Adrenal gland (tissue), 9 donors: ENCODE measurements at regions not wholly inside any gene's neighbourhood (a gene's known extent, or its start where the extent isn't known, plus 50 kb on each side); places are given as distances from the start of the nearest gene placed in this dataset.

ENCODE experiments used
- DNase-seq, 7 donors: peaks; one replicate each; pipeline ENCODE4 v3.0.0-alpha.2; 2019 to 2020
- H3K27ac ChIP-seq, 5 donors: fragments of 200-600 bp; sonication (generic) in 4 of 5; 1 replicate in 3 of 5; 2 replicates in 2 of 5; pipeline versions ENCODE4 v1.5.1 to v1.8.0; 2016 to 2020; ENCODE audit warnings: mild to moderate bottlenecking in 1 of 5
- H3K27me3 ChIP-seq: fragments of 200-600 bp; 2 replicates; pipeline ENCODE4 v1.8.0; 2021
- H3K36me3 ChIP-seq, 2 donors: fragments of 200-600 bp; replicated peaks in 1 of 2; 1 replicate in 1 of 2; 2 replicates in 1 of 2; pipeline versions ENCODE4 v1.5.1 to v1.8.0; 2018 to 2022
- H3K4me1 ChIP-seq, 2 donors: fragments of 200-600 bp; replicated peaks in 1 of 2; 1 replicate in 1 of 2; 2 replicates in 1 of 2; pipeline versions ENCODE4 v1.5.1 to v1.8.0; 2018 to 2021
- H3K4me3 ChIP-seq, 4 donors: fragments of 200-600 bp; sonication (generic) in 3 of 4; one replicate each; pipeline ENCODE4 v1.5.1; 2016 to 2018
- H3K9me3 ChIP-seq, 3 donors: fragments of 200-600 bp; sonication (generic) in 1 of 3; replicated peaks in 1 of 3; 1 replicate in 2 of 3; 2 replicates in 1 of 3; pipeline versions ENCODE4 v1.5.1 to v1.8.0; 2016 to 2021
- POLR2A ChIP-seq, 2 donors: fragments of 450-650 bp; IDR thresholded peaks; one replicate each; pipeline ENCODE4 v1.6.1; 2017; ENCODE audit warnings: antibody characterized with exemption in 2 of 2, mild to moderate bottlenecking in 2 of 2, moderate library complexity in 1 of 2
- WGBS, 4 donors: extraction: QIAGEN DNeasy Blood & Tissue Kit in 2 of 4; methylation state at CpG; one replicate each; pipeline versions ENCODE4 v1.1.5 to v1.1.7; 2013 to 2017; 5-methylcytosine and 5-hydroxymethylcytosine counted together
- intact Hi-C, 2 donors: fragments of 100-400 bp; cut with DNase I; formaldehyde crosslinking; loops; one replicate each; pipeline versions ENCODE4 v1.14.1 to v1.15.0; 2022 to 2023
- TF ChIP-seq, protein P1 (sequence below), 6 experiments: fragments of 450-650 bp in 4 of 6; fragments of 200-600 bp in 2 of 6; sonication (generic) in 1 of 6; IDR thresholded peaks; 1 replicate in 5 of 6; 2 replicates in 1 of 6; pipeline versions ENCODE4 v1.5.1 to v1.8.0; 2016 to 2021; ENCODE audit warnings: antibody characterized with exemption in 6 of 6, mild to moderate bottlenecking in 2 of 6, moderate library complexity in 1 of 6
- donor health status: healthy with polysubstance abuse.
- donor health status: Bipolar disorder and iron deficiency.
- donor health status: DM: yes; HTN: yes; CAD: no.
- donor health status: DM: no; HTN: no; CAD: no.
- donor health status: DM: no; HTN: no; CAD: no.

DNA sequence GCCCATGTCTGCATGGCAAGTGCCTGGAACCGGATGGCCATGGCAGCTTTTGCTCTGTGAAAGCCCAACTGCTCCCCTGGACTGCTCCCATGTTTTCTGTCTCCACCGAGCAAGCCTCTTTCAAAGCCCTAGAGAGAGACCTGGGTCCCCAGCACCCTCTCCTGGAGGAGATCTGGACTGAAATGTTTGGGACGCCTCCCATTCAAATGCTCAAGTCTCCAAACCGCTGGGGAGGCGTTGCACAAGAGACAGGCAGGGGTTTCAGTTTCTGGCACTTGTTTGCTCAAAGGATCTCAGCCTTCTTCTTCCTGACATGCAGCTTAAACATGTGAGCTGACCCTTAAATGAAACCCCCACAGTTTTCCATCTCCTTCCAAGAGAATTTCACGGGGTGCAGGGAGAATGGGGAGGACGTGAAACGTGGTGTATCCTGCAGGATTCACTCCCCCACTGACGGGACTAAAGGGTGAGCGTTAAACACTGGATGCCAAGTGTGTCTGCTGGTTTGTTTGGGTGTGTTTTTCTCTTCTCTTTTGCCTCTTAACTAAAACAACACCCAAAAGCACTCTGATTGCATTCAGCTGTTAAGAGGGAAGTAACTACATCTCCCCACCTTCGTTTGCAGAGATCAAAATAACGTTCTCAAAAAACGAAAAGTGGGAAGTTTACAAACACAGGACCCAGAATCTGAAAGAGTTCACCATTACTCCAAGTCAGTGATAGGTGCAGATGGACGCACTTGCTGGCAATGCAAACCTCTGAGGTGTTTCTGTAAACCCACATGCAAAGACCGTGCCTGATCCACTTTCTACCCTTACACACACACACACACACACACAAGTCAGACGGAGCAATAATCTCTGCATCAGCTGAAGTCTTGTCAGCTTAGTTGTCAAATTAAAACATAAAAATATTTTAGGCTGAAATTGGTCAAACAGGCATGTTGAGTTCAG is 256.9 kb downstream of the C16orf95 start:
- no peaks in the 10 kb centered on the region for H3K36me3 ChIP-seq
- WGBS, 4 donors: 33 to 58% (median 45%) methylated on average over 16 of the region's 16 CpGs
- peaks cover 0 to 2% of the 10 kb centered on the region in 2 donors for H3K4me1 ChIP-seq
- peaks cover 16% of the 10 kb centered on the region for H3K27me3 ChIP-seq
- DNase-seq: peak in 5 of 7 donors; percentile 18 to 61 (median 33)
- intact Hi-C loops: loop anchor here (5.0 to 10.0 kb wide), 2 partner anchors 214 to 493 kb away; partner anchors contain the start of gene FOXC2 (in 1 of the 2)
- H3K9me3 ChIP-seq: no peaks in the 10 kb centered on the region
- peak overlapping the region in 1 of 5 donors; percentile 30 for H3K27ac ChIP-seq
- TF ChIP-seq, protein P1, sequence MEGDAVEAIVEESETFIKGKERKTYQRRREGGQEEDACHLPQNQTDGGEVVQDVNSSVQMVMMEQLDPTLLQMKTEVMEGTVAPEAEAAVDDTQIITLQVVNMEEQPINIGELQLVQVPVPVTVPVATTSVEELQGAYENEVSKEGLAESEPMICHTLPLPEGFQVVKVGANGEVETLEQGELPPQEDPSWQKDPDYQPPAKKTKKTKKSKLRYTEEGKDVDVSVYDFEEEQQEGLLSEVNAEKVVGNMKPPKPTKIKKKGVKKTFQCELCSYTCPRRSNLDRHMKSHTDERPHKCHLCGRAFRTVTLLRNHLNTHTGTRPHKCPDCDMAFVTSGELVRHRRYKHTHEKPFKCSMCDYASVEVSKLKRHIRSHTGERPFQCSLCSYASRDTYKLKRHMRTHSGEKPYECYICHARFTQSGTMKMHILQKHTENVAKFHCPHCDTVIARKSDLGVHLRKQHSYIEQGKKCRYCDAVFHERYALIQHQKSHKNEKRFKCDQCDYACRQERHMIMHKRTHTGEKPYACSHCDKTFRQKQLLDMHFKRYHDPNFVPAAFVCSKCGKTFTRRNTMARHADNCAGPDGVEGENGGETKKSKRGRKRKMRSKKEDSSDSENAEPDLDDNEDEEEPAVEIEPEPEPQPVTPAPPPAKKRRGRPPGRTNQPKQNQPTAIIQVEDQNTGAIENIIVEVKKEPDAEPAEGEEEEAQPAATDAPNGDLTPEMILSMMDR (IDR thresholded peaks at IDR 0.05): peak in 3 of 6 experiments; percentile 8 to 26 (median 24)
- no peak for TF ChIP-seq POLR2A (IDR thresholded peaks at IDR 0.05)
- peak overlapping the region in 1 of 4 donors; percentile 0 for H3K4me3 ChIP-seq

GRCh38 chr16:87061243-87061920 is 255.8 kb downstream of the C16orf95 start:
- WGBS, 4 donors: 49 to 57% (median 52%) methylated on average over 5 of the region's 5 CpGs
- intact Hi-C loops: loop anchor here (5.0 to 10.0 kb wide), 2 partner anchors 213 to 494 kb away; partner anchors contain the start of gene FOXC2 (in 1 of the 2)
- Histone ChIP-seq H3K4me1 (peaks cover 0 to 2% of the 10 kb centered on the region in 2 donors), H3K27me3 (peaks cover 16% of the 10 kb centered on the region), H3K36me3 (no peaks in the 10 kb centered on the region), H3K27ac (no peak overlapping the region), H3K4me3 (no peak overlapping the region), H3K9me3 (no peaks in the 10 kb centered on the region)
- TF ChIP-seq POLR2A (IDR thresholded peaks at IDR 0.05): no peak
- TF ChIP-seq, protein P1 (IDR thresholded peaks at IDR 0.05): no peak
- DNase-seq: no peak

DNA sequence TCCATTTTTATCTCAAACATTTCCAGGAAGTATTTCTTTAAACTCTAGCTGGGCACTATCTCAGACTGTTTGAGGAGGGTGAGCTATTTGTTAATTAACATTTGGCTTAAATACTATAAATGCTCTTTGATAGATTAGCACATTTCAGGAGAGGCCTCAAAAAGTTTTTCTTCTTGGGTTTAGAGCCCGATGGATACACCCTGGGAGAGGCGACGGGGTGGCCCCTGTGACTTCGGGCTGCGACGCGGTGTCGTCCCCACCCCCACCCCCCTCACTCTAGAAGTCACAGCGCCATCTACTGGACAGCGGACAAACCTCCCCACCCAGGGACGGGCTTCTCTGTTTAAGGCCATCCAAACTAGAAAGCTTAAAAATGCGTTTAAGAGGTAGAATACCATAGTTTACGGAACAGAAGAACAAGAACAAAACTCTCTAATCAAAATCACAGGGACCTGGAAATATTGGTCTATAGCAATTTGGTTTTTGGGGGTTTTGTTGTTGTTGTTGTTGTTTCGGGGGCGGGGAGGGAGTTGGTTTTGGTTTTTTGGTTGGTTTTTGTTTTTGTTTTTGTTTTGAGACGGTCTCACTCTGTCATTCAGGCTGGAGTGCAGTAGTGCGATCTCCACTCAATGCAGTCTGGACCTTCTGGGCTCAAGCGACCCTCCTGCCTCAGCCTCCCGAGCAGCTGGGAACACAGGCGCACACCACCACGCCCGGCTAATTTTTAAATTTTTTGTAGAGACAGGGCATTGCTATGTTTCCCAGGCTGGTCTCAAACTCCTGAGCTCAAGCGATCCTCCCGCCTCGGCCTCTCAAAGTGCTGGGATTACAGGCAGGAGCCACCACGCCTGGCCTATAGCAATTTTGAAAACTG is 254.4 kb downstream of the C16orf95 start:
- H3K4me3 ChIP-seq: peak overlapping the region in 1 of 4 donors; percentile 33
- intact Hi-C loops: loop anchor here (5.0 to 10.0 kb wide), 2 partner anchors 212 to 496 kb away; partner anchors contain the start of gene FOXC2 (in 1 of the 2)
- no peaks in the 10 kb centered on the region for H3K36me3 ChIP-seq
- H3K9me3 ChIP-seq: no peaks in the 10 kb centered on the region
- peak; percentile 49 to 83 (median 71) for DNase-seq
- H3K27ac ChIP-seq: peak overlapping the region in 2 of 5 donors; percentile 21 to 45
- H3K4me1 ChIP-seq: peaks cover 0 to 2% of the 10 kb centered on the region in 2 donors
- H3K27me3 ChIP-seq: peaks cover 9% of the 10 kb centered on the region
- TF ChIP-seq, protein P1 (IDR thresholded peaks at IDR 0.05): peak; percentile 45 to 72 (median 66)
- TF ChIP-seq POLR2A (IDR thresholded peaks at IDR 0.05): no peak
- 39 to 57% (median 42%) methylated on average over 21 to 26 of the region's 26 CpGs for WGBS, 4 donors
